ENCODE measurements at regions not wholly inside any gene's neighbourhood (a gene's known extent, or its start where the extent isn't known, plus 50 kb on each side); places are given as distances from the start of the nearest gene placed in this dataset.

DNA sequence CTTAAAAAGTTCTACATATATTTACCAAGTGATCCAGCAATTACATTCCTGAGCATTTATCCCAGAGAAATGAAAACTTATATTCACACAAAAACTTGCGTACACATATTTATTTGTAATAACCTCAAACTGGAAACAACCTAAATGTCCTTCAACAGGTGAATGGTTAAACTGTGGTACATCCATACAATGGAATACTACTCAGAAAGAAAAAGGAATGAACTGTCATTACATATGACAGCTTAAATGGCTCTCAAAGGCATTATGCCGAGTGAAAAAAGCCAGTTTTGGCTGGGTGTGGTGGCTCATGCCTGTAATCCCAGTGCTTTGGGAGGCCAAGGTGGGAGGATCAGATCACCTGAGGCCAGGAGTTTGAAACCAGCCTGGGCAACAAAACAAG, 79.1 kb upstream of the DYNC1I2 start:
- no peak overlapping the region for H3K4me3 ChIP-seq (ENCODE audit: control insufficient read depth, low read depth, low read length)
- DNase-seq (ENCODE audit: low read depth): no peak

DNA sequence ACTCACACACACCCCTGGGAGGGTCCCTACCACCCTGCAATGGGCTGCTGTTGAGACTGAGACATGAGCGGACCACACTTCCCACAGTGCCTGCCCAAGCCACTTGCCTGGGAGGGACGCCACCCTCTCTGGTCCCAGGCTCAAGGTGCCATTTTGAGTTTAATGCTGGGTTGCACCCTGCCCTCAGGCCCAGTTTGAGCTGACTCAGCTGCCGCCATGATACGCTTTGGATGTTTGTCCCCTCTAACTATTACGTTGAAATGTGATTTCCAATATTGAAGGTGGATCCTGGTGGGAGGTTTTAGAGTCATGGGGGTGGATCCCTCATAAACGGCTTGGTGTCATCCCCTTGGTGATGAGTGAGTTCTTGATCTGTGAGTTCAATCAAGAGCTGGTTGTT, 76.4 kb upstream of the DYNC1I2 start:
- no peak for DNase-seq (ENCODE audit: low read depth)
- TF ChIP-seq, protein P1, sequence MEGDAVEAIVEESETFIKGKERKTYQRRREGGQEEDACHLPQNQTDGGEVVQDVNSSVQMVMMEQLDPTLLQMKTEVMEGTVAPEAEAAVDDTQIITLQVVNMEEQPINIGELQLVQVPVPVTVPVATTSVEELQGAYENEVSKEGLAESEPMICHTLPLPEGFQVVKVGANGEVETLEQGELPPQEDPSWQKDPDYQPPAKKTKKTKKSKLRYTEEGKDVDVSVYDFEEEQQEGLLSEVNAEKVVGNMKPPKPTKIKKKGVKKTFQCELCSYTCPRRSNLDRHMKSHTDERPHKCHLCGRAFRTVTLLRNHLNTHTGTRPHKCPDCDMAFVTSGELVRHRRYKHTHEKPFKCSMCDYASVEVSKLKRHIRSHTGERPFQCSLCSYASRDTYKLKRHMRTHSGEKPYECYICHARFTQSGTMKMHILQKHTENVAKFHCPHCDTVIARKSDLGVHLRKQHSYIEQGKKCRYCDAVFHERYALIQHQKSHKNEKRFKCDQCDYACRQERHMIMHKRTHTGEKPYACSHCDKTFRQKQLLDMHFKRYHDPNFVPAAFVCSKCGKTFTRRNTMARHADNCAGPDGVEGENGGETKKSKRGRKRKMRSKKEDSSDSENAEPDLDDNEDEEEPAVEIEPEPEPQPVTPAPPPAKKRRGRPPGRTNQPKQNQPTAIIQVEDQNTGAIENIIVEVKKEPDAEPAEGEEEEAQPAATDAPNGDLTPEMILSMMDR (conservative IDR thresholded peaks at IDR 0.05; ENCODE audit: control insufficient read depth, insufficient read depth, low read depth, low read length): no peak
- H3K4me3 ChIP-seq (ENCODE audit: control insufficient read depth, low read depth, low read length): no peak overlapping the region

More for the DNA sequence above, 79.1 kb upstream of the DYNC1I2 start:
- TF ChIP-seq, protein P1 (conservative IDR thresholded peaks at IDR 0.05; ENCODE audit: control insufficient read depth, insufficient read depth, low read depth, low read length): no peak

DNA sequence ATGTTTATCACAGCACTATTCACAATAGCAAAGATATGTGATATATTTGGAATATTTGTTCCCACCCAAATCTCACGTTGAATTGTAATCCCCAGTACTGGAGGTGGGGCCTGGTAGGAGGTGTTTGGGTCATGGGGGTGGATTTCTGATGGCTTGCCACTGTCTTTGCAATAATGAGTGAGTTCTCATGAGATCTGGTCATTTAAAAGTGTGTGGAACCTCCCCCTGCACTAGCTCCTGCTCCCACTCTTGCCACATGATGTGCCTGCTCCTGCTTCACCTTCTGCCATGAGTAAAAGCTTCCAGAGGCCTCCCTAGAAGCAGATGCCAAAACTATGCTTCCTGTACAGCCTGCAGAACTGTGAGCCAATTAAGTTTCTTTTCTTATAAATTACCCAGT, 72.2 kb upstream of the DYNC1I2 start:
- TF ChIP-seq, protein P1 (conservative IDR thresholded peaks at IDR 0.05; ENCODE audit: control insufficient read depth, insufficient read depth, low read depth, low read length): no peak
- DNase-seq (ENCODE audit: low read depth): peak; percentile 57
- no peak overlapping the region for H3K4me3 ChIP-seq (ENCODE audit: control insufficient read depth, low read depth, low read length)

DNA sequence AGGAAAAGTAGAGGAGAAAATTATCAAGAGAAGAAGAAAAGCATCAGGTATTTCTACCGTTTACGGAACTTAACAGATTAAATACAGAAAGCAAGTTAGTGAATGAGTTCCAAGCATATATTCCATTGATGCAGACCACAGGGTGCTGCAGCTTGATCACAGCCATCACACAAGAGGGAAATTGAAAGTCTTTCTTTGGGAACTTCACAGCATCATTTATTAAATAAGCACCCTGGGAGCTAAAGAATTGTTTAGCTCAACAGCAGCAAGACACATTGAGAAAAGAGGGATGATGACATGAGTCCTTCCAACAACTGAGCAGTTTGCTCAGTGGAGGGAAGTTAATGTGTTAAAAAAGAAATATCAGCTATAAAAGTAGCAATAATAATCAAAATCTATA, 69.3 kb upstream of the DYNC1I2 start:
- DNase-seq (ENCODE audit: low read depth): no peak
- TF ChIP-seq, protein P1 (conservative IDR thresholded peaks at IDR 0.05; ENCODE audit: control insufficient read depth, insufficient read depth, low read depth, low read length): no peak
- no peak overlapping the region for H3K4me3 ChIP-seq (ENCODE audit: control insufficient read depth, low read depth, low read length)

DNA sequence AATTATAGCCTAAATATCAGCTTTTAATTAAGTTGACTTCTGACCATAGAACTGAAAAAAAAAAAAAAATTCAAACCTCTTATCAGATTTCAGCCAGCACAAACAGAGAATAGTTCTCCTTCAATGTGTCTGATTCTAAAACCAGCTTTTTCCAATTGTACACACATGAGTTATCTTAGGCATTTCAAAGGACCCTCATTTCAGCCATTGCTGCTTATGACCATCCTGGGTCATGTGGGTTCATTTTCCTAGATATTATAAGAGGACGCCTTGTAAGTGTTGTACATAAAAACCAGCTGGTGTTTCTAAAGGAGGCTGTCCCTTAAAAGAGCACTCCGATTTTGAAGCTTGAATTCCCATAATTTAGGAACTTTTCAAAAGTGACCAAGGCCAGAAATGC, 62.3 kb upstream of the DYNC1I2 start:
- DNase-seq (ENCODE audit: low read depth): no peak
- TF ChIP-seq, protein P1 (conservative IDR thresholded peaks at IDR 0.05; ENCODE audit: control insufficient read depth, insufficient read depth, low read depth, low read length): no peak
- no peak overlapping the region for H3K4me3 ChIP-seq (ENCODE audit: control insufficient read depth, low read depth, low read length)

DNA sequence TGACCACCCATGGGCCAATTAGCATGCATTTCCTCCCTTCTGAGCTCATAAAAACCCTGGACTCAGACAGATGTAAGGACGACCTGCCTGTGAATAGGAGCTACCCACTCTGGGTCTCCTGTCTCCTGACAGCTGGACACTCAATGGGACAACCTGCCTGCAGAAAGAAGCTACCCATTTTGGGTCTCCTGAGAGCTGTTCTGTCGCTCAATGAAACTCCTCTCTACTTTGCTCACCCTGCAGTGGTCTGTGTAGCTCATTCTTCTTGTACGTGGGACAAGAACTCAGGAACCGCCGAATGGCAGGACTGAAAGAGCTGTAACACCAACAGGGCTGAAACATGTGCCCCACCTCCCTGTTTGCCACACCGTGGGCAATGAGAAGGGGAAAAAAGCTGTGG, 60.3 kb upstream of the DYNC1I2 start:
- H3K4me3 ChIP-seq (ENCODE audit: control insufficient read depth, low read depth, low read length): no peak overlapping the region
- TF ChIP-seq, protein P1 (conservative IDR thresholded peaks at IDR 0.05; ENCODE audit: control insufficient read depth, insufficient read depth, low read depth, low read length): no peak
- no peak for DNase-seq (ENCODE audit: low read depth)

DNA sequence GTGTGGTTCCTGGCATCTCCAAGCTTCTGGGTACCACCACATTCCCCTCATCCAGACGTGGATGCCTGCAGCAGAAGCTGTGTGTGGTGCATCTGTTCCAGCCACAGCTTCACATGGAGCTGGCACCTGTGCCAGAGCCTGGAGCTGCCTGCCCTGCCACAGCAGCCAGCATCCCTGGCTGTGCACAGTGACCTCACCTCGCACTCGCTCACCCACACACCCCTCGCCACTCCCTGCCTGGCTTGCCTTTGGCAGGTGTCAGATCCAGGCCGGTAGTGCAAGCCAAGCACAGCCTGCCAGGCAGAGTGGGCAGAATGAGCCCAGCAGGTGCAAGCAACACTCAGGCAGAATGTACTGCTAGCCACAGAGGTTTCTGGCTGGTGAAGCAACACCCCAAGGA, 59.9 kb upstream of the DYNC1I2 start:
- TF ChIP-seq, protein P1 (conservative IDR thresholded peaks at IDR 0.05; ENCODE audit: control insufficient read depth, insufficient read depth, low read depth, low read length): no peak
- DNase-seq (ENCODE audit: low read depth): no peak
- no peak overlapping the region for H3K4me3 ChIP-seq (ENCODE audit: control insufficient read depth, low read depth, low read length)

Data from fibroblast of mammary gland (primary cell).